ENCODE measurements at regions not wholly inside any gene's neighbourhood (a gene's known extent, or its start where the extent isn't known, plus 50 kb on each side); places are given as distances from the start of the nearest gene placed in this dataset.

DNA sequence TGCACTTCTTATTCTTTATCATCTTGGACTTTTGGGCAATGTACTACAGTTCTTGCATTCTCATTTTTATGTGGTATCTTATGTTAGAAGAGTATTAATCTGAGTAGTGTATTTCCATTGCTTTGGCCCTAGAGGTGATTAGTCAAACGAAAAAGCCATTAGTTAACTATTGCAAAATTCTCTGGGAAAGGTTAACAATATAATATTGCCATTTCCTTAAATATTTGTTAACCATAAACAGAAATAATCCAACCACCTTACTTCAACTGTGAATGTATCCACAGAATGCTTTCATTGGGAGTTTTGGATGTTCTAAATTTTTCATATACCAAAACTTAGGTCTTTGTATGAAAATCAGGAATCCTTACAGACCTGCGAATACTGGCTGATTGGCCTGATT lies 294.6 kb upstream of the UGT8 start:
- Mint-ChIP-seq H3K27me3 (peaks cover 3% of the 10 kb centered on the region), H3K27ac (no peak overlapping the region), H3K4me1 (ENCODE audit: low read depth) (no peaks in the 10 kb centered on the region), H3K4me3 (no peak overlapping the region), H3K36me3 (ENCODE audit: low read depth) (no peaks in the 10 kb centered on the region), H3K9me3 (peaks cover 2% of the 10 kb centered on the region)
- DNase-seq (no peak), ATAC-seq (ENCODE audit: poor library complexity) (no peak)
- H3K27me3 ChIP-seq (ENCODE audit: control insufficient read depth in 1 of 2, insufficient read depth in 2 of 2, low read length in 2 of 2): no peaks in the 10 kb centered on the region
- H3K4me1 ChIP-seq (ENCODE audit: insufficient read depth, low read length): no peaks in the 10 kb centered on the region
- H3K36me3 ChIP-seq (ENCODE audit: insufficient read depth, low read length): no peaks in the 10 kb centered on the region
- ChIA-PET CTCF (no interaction called here), POLR2A (no interaction called here)
- no peaks in the 10 kb centered on the region for H3K9me3 ChIP-seq (ENCODE audit: control insufficient read depth in 1 of 2, insufficient read depth in 1 of 2, low read length in 2 of 2)
- TF ChIP-seq, protein P1, sequence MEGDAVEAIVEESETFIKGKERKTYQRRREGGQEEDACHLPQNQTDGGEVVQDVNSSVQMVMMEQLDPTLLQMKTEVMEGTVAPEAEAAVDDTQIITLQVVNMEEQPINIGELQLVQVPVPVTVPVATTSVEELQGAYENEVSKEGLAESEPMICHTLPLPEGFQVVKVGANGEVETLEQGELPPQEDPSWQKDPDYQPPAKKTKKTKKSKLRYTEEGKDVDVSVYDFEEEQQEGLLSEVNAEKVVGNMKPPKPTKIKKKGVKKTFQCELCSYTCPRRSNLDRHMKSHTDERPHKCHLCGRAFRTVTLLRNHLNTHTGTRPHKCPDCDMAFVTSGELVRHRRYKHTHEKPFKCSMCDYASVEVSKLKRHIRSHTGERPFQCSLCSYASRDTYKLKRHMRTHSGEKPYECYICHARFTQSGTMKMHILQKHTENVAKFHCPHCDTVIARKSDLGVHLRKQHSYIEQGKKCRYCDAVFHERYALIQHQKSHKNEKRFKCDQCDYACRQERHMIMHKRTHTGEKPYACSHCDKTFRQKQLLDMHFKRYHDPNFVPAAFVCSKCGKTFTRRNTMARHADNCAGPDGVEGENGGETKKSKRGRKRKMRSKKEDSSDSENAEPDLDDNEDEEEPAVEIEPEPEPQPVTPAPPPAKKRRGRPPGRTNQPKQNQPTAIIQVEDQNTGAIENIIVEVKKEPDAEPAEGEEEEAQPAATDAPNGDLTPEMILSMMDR (IDR thresholded peaks at IDR 0.05): no peak
- no peak overlapping the region for H3K4me3 ChIP-seq (ENCODE audit: low read length)
- intact Hi-C loops (cut with DNase I, micrococcal nuclease): no loop called here
- no peak overlapping the region for H3K27ac ChIP-seq (ENCODE audit: low read depth in 1 of 2, low read length in 2 of 2)

DNA sequence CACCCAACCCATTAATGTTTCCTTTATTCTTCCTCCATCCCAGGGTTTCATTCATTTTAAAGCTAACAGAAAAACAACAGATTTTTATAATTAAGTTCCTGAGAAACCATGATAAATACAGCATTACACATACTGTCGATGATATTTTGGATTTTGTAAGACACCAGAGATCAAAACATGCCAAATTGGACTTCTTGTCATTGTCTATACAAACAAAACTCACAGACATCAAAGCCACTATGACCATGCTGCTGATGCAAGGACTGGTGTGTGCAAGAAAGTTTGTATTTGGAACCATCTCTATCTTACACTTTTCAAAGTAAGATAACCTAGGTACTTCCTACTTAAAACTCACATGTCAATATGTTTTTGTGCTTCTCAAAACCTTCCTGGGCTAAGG lies 294.0 kb upstream of the UGT8 start:
- Mint-ChIP-seq H3K27ac (no peak overlapping the region), H3K27me3 (peaks cover 3% of the 10 kb centered on the region), H3K4me1 (ENCODE audit: low read depth) (no peaks in the 10 kb centered on the region), H3K36me3 (ENCODE audit: low read depth) (no peaks in the 10 kb centered on the region), H3K4me3 (no peak overlapping the region), H3K9me3 (peaks cover 2% of the 10 kb centered on the region)
- Histone ChIP-seq H3K9me3 (ENCODE audit: control insufficient read depth in 1 of 2, insufficient read depth in 1 of 2, low read length in 2 of 2) (no peaks in the 10 kb centered on the region), H3K27ac (ENCODE audit: low read depth in 1 of 2, low read length in 2 of 2) (no peak overlapping the region), H3K27me3 (ENCODE audit: control insufficient read depth in 1 of 2, insufficient read depth in 2 of 2, low read length in 2 of 2) (no peaks in the 10 kb centered on the region), H3K4me3 (ENCODE audit: low read length) (no peak overlapping the region), H3K4me1 (ENCODE audit: insufficient read depth, low read length) (no peaks in the 10 kb centered on the region), H3K36me3 (ENCODE audit: insufficient read depth, low read length) (no peaks in the 10 kb centered on the region)
- ChIA-PET POLR2A (no interaction called here), CTCF (no interaction called here)
- ATAC-seq (ENCODE audit: poor library complexity) (no peak), DNase-seq (no peak)
- intact Hi-C loops (cut with DNase I, micrococcal nuclease): no loop called here
- TF ChIP-seq, protein P1 (IDR thresholded peaks at IDR 0.05): no peak

DNA sequence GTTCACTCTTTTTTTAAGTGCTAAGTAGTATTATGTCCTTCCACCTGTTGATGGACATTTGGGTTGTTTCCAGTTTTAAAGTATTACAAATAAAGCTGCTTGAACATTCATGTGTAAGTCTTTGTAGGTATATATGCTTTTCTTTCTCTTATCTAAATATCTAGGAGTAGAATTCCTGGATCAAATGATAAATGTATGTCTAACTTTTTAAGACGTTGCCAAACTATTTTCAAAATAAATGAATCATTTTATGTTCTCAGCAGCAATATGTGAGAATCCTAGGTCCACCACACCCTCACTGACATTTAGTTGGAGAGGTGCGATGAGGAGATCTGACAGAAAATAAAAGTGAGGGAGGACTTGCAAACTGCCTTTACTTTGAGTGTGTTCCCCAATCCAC lies 291.7 kb upstream of the UGT8 start:
- Histone ChIP-seq H3K4me3 (ENCODE audit: low read length) (no peak overlapping the region), H3K27me3 (ENCODE audit: control insufficient read depth in 1 of 2, insufficient read depth in 2 of 2, low read length in 2 of 2) (no peaks in the 10 kb centered on the region), H3K9me3 (ENCODE audit: control insufficient read depth in 1 of 2, insufficient read depth in 1 of 2, low read length in 2 of 2) (no peaks in the 10 kb centered on the region), H3K36me3 (ENCODE audit: insufficient read depth, low read length) (no peaks in the 10 kb centered on the region), H3K27ac (ENCODE audit: low read depth in 1 of 2, low read length in 2 of 2) (no peak overlapping the region), H3K4me1 (ENCODE audit: insufficient read depth, low read length) (no peaks in the 10 kb centered on the region)
- Mint-ChIP-seq H3K4me3 (no peak overlapping the region), H3K27ac (no peak overlapping the region), H3K27me3 (peaks cover 1% of the 10 kb centered on the region), H3K9me3 (no peaks in the 10 kb centered on the region), H3K4me1 (ENCODE audit: low read depth) (no peaks in the 10 kb centered on the region), H3K36me3 (ENCODE audit: low read depth) (no peaks in the 10 kb centered on the region)
- CTCF ChIA-PET: no interaction called here
- POLR2A ChIA-PET: no interaction called here
- TF ChIP-seq, protein P1 (IDR thresholded peaks at IDR 0.05): no peak
- no peak for ATAC-seq (ENCODE audit: poor library complexity)
- intact Hi-C loops (cut with DNase I, micrococcal nuclease): no loop called here
- no peak for DNase-seq
